Dedifferentiated amniotic fluid mesenchymal stem cell (primary cell): ENCODE measurements at regions not wholly inside any gene's neighbourhood (a gene's known extent, or its start where the extent isn't known, plus 50 kb on each side); places are given as distances from the start of the nearest gene placed in this dataset.

Experiments used
- DNase-seq: peaks from one replicate; pipeline ENCODE4 v3.0.0-alpha.2; 2016; ENCODE audit errors: extremely low spot score

DNA sequence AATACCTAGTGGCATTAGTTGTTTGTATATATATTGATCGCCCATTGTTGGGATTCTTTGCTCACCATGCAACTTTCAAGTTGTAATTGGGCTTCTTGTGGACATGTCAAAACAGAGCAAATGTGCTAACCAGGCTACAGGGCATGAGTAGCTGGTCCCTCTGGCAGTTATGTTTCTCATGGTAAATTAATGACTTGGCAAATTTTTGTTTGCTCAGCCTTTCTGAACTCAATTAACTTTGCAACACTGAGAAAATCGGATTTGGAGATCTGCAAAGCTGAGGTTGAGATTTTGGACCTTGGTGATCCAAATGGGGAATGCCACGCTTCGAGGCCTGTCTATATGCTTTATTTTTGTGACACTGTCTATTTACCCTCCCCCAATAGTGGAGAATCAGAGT lies 138.5 kb upstream of the PIRT start:
- DNase-seq, result no peak

GRCh38 chr17:10968007-10968406 lies 130.1 kb upstream of the PIRT start:
- DNase-seq, result no peak

GRCh38 chr17:10956821-10957220 lies 118.9 kb upstream of the PIRT start:
- no peak for DNase-seq

GRCh38 chr17:10944819-10945218 lies 106.9 kb upstream of the PIRT start:
- no peak for DNase-seq

DNA sequence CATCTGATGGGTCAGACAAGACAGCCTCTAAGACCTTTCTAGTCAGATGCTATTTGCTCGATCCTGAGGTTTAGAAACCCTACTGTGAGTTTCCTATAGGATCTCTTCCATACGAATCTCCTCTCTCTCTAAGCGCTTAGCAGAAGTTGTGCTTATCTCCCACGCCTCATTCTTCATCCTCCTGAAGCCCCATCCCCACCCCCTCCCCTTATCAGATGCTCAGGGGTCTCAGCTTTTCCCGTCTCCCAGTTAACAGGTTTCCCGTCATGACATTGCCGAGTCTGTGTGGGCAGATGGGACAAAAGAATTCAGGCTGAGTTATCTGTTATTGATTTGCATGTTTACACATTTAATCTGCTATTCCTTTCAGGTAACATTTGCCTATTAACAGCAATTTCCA lies 99.0 kb upstream of the PIRT start:
- no peak for DNase-seq

- no peak for DNase-seq
Observed at GRCh38 chr17:10932938-10933337, 95.1 kb upstream of the PIRT start.

- DNase-seq, result no peak
Observed at GRCh38 chr17:10931133-10931532, 93.2 kb upstream of the PIRT start.

GRCh38 chr17:10927712-10928111 lies 89.8 kb upstream of the PIRT start:
- DNase-seq, result no peak

DNA sequence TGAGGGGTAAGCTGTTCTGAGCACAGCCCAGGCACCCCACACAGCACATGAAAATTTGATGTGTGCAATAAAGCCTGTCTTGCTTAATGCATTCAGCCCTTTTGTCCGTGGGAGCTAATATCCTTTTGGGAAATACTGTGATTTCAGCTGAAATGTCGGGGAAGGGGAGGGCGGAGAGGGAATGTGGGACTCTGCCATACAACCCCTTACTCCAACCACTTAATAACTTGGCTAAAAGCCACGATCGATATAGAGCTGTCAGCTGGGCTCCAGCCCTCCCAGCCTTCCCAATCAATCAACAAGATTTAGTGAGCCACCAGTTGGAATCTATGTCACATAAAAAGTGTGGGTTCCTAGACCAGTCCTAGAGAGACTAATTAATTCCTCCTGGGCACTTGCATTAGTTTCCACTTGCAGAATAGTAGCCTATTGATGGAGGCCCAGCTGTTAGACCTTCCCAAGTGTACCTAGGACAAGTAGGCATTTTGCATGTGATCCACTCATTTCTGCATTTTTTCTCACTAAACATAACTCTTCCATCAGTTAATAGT lies 82.7 kb upstream of the PIRT start:
- DNase-seq, result no peak

DNA sequence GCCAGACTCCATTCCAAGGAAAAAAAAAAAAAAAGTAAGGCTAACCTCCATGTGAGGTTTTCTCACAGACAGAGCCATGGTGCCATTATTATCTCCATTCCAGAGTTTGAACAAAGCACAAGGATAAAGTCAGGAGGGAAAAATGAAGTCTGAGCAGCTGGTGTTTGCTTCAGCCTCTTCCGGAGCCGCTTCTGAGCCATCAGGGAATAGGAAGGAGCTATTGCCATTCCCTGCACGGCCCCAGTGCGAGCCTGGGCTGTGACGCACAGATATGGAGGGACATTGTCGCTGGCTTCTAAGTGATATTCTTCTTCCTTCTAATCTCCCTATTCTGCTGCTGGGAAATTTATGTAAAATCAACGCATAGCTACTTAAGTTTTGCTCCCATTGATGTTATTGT lies 69.5 kb upstream of the PIRT start:
- DNase-seq, result no peak

DNA sequence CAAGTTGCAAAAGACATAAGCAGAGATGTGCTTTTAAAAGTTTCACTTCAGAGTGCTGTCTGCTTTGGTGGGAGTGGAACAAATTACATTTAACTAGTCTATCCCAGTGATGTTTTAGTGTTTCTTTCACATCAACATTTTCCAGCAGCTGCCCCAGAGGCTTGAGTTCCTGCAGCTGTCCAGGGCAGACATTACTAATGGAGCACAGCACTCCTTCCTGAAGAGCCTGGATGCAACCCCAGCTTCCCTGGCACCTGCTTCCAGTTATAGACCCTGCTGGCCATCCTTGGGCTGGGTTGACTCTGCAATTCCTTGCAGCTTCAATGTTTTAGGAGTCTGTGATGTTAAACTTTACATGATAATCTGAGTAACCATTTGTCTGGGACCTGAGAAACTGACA lies 61.4 kb upstream of the PIRT start:
- DNase-seq, result no peak

DNA sequence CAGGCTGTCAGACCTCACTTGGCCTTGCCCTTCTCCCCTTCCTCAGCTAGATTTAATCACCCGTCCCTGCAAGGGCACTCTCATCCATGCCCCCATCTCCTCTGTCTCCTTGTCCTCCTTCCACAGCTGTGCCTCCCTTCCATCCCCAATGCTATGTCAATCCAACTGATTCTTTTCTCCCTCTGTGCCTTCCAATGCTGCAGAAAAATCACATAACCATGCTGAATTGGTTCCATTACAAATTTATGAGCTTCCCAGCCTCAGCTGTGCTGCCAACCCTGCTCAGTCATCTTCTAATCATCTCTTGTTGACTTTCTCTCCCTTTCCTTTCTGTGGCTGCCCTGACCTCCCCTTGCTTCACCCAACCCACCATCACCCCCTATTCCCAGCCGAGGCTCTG lies 56.3 kb upstream of the PIRT start:
- DNase-seq, result peak; percentile 8

GRCh38 chr17:10888858-10889257 lies 51.0 kb upstream of the PIRT start:
- no peak for DNase-seq
